Gastrocnemius medialis (tissue), 4 donors: ENCODE measurements at regions not wholly inside any gene's neighbourhood (a gene's known extent, or its start where the extent isn't known, plus 50 kb on each side); places are given as distances from the start of the nearest gene placed in this dataset.

Experiments
- POLR2A ChIP-seq, 2 donors: fragments of 450-650 bp; IDR thresholded peaks; one replicate each; pipeline ENCODE4 v1.6.1; 2017; ENCODE audit warnings: antibody characterized with exemption in 2 of 2, mild to moderate bottlenecking in 2 of 2, moderate library complexity in 2 of 2
- TF ChIP-seq, protein P1 (sequence below), 5 experiments: fragments of 450-650 bp in 3 of 5; fragments of 200-600 bp in 2 of 5; sonication (generic) in 2 of 5; IDR thresholded peaks in 4 of 5; conservative IDR thresholded peaks in 1 of 5; 1 replicate in 4 of 5; 2 replicates in 1 of 5; pipeline ENCODE4 v1.5.1; 2016 to 2019; ENCODE audit warnings: antibody characterized with exemption in 5 of 5, mild to moderate bottlenecking in 3 of 5, moderate library complexity in 3 of 5

DNA sequence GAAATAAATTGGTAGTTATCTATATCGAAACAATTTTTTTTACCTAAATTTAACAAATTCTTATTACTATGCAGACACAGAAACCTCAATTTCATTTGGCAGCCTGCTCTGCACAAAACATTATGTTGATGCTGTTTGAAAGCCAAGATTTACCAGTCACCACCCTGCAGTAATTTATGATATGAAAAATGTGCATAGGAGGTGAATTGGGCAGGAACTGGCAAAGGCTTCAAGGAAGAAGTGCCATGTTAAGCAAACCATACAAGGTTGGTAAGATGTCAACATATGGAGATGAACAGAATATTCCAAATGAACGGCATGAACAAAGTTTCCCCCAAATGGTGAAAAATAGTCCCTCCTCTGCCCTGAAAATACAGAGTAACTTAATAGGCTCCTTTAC, 54.2 kb upstream of the TAB2 start:
- TF ChIP-seq, protein P1, sequence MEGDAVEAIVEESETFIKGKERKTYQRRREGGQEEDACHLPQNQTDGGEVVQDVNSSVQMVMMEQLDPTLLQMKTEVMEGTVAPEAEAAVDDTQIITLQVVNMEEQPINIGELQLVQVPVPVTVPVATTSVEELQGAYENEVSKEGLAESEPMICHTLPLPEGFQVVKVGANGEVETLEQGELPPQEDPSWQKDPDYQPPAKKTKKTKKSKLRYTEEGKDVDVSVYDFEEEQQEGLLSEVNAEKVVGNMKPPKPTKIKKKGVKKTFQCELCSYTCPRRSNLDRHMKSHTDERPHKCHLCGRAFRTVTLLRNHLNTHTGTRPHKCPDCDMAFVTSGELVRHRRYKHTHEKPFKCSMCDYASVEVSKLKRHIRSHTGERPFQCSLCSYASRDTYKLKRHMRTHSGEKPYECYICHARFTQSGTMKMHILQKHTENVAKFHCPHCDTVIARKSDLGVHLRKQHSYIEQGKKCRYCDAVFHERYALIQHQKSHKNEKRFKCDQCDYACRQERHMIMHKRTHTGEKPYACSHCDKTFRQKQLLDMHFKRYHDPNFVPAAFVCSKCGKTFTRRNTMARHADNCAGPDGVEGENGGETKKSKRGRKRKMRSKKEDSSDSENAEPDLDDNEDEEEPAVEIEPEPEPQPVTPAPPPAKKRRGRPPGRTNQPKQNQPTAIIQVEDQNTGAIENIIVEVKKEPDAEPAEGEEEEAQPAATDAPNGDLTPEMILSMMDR (IDR thresholded peaks at IDR 0.05 in 4 of 5, conservative IDR thresholded peaks at IDR 0.05 in 1 of 5) = no peak
- no peak for TF ChIP-seq POLR2A (IDR thresholded peaks at IDR 0.05)
